ENCODE measurements at regions not wholly inside any gene's neighbourhood (a gene's known extent, or its start where the extent isn't known, plus 50 kb on each side); places are given as distances from the start of the nearest gene placed in this dataset.

DNA sequence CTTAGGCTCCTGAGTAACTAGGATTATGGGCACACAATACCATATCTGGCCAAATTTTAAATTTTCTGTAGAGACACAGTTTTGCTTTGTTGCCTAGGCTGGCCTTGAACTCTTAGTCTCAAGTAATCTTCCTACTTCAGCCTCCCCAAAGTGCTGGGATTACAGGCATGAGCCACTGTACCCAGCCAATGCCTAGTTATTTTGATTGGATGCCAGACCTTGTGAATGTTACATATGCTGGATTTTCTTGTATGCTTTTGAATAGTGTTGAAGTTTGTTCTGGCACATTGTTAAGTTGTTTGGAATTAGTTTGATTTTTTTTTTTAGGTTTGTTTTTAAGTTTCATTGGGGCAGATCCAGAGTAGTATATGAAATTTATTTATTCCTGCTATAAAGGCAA, 110.7 kb upstream of the ANO5 start:
- H3K36me3 Mint-ChIP-seq (ENCODE audit: unreplicated experiment) = no peaks in the 10 kb centered on the region
- no peaks in the 10 kb centered on the region for H3K27me3 Mint-ChIP-seq (ENCODE audit: unreplicated experiment)
- no peak overlapping the region for H3K4me3 Mint-ChIP-seq (ENCODE audit: unreplicated experiment)
- H3K9me3 Mint-ChIP-seq (ENCODE audit: unreplicated experiment) = peaks cover 19% of the 10 kb centered on the region
- no peaks in the 10 kb centered on the region for H3K4me1 Mint-ChIP-seq (ENCODE audit: unreplicated experiment)
- no peak for DNase-seq (ENCODE audit: extremely low spot score, unreplicated experiment)
- TF ChIP-seq, protein P1, sequence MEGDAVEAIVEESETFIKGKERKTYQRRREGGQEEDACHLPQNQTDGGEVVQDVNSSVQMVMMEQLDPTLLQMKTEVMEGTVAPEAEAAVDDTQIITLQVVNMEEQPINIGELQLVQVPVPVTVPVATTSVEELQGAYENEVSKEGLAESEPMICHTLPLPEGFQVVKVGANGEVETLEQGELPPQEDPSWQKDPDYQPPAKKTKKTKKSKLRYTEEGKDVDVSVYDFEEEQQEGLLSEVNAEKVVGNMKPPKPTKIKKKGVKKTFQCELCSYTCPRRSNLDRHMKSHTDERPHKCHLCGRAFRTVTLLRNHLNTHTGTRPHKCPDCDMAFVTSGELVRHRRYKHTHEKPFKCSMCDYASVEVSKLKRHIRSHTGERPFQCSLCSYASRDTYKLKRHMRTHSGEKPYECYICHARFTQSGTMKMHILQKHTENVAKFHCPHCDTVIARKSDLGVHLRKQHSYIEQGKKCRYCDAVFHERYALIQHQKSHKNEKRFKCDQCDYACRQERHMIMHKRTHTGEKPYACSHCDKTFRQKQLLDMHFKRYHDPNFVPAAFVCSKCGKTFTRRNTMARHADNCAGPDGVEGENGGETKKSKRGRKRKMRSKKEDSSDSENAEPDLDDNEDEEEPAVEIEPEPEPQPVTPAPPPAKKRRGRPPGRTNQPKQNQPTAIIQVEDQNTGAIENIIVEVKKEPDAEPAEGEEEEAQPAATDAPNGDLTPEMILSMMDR (IDR thresholded peaks at IDR 0.05) = no peak
- H3K27ac Mint-ChIP-seq (ENCODE audit: unreplicated experiment) = no peak overlapping the region

DNA sequence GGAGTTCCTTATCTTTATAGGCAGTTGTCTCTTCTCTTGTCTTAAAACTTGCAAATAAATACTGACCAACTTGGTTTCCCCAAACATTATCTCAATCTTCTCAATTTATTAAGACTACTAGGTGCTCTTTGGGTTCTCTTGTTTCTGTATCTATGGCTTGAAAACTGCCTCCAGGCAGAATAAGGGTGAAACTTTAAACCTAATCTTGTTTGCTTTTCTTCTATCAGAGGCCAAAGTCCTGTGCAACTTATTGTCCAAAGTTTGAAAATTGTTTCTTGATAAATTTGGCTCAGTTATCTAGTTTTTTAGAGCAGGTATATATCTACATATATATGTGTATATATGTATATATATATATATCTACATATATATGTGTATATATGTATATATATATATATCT, 110.1 kb upstream of the ANO5 start:
- Mint-ChIP-seq H3K36me3 (ENCODE audit: unreplicated experiment) (no peaks in the 10 kb centered on the region), H3K9me3 (ENCODE audit: unreplicated experiment) (peaks cover 19% of the 10 kb centered on the region)
- no peak for DNase-seq (ENCODE audit: extremely low spot score, unreplicated experiment)

DNA sequence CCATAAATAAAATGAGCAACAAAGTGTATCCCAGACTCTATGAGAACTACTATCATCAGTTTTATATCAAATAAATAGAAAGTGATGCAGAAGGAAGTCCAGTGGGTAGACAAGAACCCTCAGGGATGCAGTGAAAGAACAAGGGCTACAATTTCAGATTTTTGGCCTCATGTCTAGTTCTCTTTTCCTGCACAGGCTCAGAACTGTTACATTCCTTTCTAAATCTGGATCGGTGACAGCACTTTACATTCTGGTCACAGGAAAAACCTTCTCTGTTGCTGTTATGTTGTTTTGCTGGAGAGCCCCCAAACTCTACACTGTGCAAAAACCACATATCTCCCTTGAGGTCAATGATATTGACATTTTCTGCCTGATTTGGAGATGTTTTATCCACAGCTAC, 108.8 kb upstream of the ANO5 start:
- H3K36me3 Mint-ChIP-seq (ENCODE audit: unreplicated experiment) = no peaks in the 10 kb centered on the region
- no peak for DNase-seq (ENCODE audit: extremely low spot score, unreplicated experiment)
- TF ChIP-seq, protein P1 (IDR thresholded peaks at IDR 0.05) = no peak
- no peak overlapping the region for H3K4me3 Mint-ChIP-seq (ENCODE audit: unreplicated experiment)
- H3K4me1 Mint-ChIP-seq (ENCODE audit: unreplicated experiment) = no peaks in the 10 kb centered on the region
- peaks cover 24% of the 10 kb centered on the region for H3K9me3 Mint-ChIP-seq (ENCODE audit: unreplicated experiment)
- no peak overlapping the region for H3K27ac Mint-ChIP-seq (ENCODE audit: unreplicated experiment)
- H3K27me3 Mint-ChIP-seq (ENCODE audit: unreplicated experiment) = no peaks in the 10 kb centered on the region

More for the DNA sequence above, 110.1 kb upstream of the ANO5 start:
- Mint-ChIP-seq H3K4me3 (ENCODE audit: unreplicated experiment) (no peak overlapping the region), H3K27me3 (ENCODE audit: unreplicated experiment) (no peaks in the 10 kb centered on the region), H3K27ac (ENCODE audit: unreplicated experiment) (no peak overlapping the region), H3K4me1 (ENCODE audit: unreplicated experiment) (no peaks in the 10 kb centered on the region)
- TF ChIP-seq, protein P1 (IDR thresholded peaks at IDR 0.05) = no peak

DNA sequence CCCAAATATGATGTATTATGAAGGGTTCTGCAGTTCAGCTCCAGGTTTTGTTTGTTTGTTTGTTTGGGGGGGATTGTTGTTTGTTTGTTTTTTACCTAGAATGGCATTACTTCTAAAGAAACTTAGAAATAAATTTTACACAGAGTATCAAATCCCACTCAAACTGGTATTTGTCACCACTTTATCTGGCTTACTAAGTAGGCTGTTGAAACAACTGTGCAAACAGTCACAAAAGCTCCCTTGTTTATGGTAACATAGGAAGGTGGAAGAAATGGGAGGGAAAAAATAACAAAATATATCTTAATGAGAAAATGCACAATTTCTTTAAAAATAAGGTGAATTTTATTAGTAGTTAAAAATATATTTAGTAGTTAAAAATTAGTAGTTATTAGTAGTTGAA, 108.3 kb upstream of the ANO5 start:
- Mint-ChIP-seq H3K4me3 (ENCODE audit: unreplicated experiment) (no peak overlapping the region), H3K9me3 (ENCODE audit: unreplicated experiment) (peaks cover 26% of the 10 kb centered on the region), H3K36me3 (ENCODE audit: unreplicated experiment) (no peaks in the 10 kb centered on the region), H3K4me1 (ENCODE audit: unreplicated experiment) (no peaks in the 10 kb centered on the region), H3K27me3 (ENCODE audit: unreplicated experiment) (no peaks in the 10 kb centered on the region), H3K27ac (ENCODE audit: unreplicated experiment) (no peak overlapping the region)
- TF ChIP-seq, protein P1 (IDR thresholded peaks at IDR 0.05) = no peak
- no peak for DNase-seq (ENCODE audit: extremely low spot score, unreplicated experiment)

DNA sequence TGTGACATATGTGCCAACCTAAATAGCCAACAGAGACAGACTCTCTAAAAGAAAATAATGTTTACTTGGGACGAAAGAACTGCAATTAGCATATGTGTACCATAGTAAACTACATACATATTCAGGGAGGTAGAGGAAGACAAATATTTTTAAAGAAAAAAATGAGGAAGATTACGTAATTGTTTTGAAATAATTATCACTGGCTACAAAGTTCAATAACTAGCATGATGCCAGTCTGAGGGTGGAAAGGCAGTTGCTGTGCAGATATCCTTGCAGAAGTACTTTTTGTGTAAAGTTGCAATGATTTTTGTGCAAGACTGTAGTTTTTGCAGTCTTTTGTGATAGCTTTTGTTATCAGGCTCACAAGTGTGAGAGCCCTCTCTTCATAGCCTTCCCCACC, 103.3 kb upstream of the ANO5 start:
- DNase-seq (ENCODE audit: extremely low spot score, unreplicated experiment) = no peak
- TF ChIP-seq, protein P1 (IDR thresholded peaks at IDR 0.05) = no peak
- H3K27me3 Mint-ChIP-seq (ENCODE audit: unreplicated experiment) = no peaks in the 10 kb centered on the region
- H3K4me3 Mint-ChIP-seq (ENCODE audit: unreplicated experiment) = no peak overlapping the region
- H3K36me3 Mint-ChIP-seq (ENCODE audit: unreplicated experiment) = no peaks in the 10 kb centered on the region
- H3K4me1 Mint-ChIP-seq (ENCODE audit: unreplicated experiment) = no peaks in the 10 kb centered on the region
- H3K27ac Mint-ChIP-seq (ENCODE audit: unreplicated experiment) = no peak overlapping the region
- H3K9me3 Mint-ChIP-seq (ENCODE audit: unreplicated experiment) = peaks cover 23% of the 10 kb centered on the region

Measured in osteocyte (in vitro differentiated cells).